ENCODE measurements at regions not wholly inside any gene's neighbourhood (a gene's known extent, or its start where the extent isn't known, plus 50 kb on each side); places are given as distances from the start of the nearest gene placed in this dataset.

DNA sequence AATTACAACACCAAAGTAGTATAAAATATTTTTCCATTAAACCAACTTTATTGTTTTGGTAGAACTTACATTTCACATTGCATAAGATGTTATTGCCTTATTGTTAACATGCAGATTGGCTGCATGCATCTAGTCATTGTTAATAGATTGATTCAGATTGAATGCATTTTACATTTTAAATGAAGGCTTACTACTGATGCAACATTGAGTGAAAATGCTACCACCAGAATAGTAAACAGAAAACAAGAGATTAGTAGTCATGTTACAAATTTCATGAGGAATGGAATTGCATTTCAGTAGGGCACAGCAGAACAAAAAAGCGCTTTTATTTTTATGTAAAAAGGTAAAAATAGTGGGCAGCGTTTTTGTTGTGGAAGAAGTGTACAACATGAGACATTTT, 298.3 kb downstream of the ARL4A start:
- Histone ChIP-seq H3K4me2 (ENCODE audit: unreplicated experiment) (no peak overlapping the region), H3K27me3 (replicated peaks; ENCODE audit: insufficient read depth) (no peaks in the 10 kb centered on the region; the same call in 1 of the 2 replicates), H3K4me3 (no peak overlapping the region), H3K36me3 (ENCODE audit: low read depth) (no peaks in the 10 kb centered on the region), H3K4me1 (ENCODE audit: insufficient read depth) (no peaks in the 10 kb centered on the region), H3K79me2 (ENCODE audit: insufficient read depth) (no peaks in the 10 kb centered on the region), H3K9ac (no peak overlapping the region), H3K9me2 (ENCODE audit: insufficient read depth) (no peaks in the 10 kb centered on the region), H3K9me3 (ENCODE audit: low read depth) (no peaks in the 10 kb centered on the region), H2AFZ (no peak overlapping the region), H3K27ac (no peak overlapping the region), H3F3A (ENCODE audit: insufficient read depth) (no peaks in the 10 kb centered on the region), H4K20me1 (ENCODE audit: insufficient read depth) (no peaks in the 10 kb centered on the region)
- no peak for DNase-seq
- 26 to 30% methylated on average over 2 of the region's 2 CpGs for WGBS, 2 experiments (ENCODE audit: low coverage in 1 of 2, low lambda C conversion rate in 2 of 2, missing lambda C conversion rate in 2 of 2)
- TF ChIP-seq EZH2phosphoT487 (IDR thresholded peaks at IDR 0.05; ENCODE audit: insufficient read depth, low read depth), result no peak
- no peak for TF ChIP-seq EZH2 (IDR thresholded peaks at IDR 0.05; ENCODE audit: insufficient read depth, poor library complexity, severe bottlenecking)
- in situ Hi-C loops (cut with MboI), result no loop called here

DNA sequence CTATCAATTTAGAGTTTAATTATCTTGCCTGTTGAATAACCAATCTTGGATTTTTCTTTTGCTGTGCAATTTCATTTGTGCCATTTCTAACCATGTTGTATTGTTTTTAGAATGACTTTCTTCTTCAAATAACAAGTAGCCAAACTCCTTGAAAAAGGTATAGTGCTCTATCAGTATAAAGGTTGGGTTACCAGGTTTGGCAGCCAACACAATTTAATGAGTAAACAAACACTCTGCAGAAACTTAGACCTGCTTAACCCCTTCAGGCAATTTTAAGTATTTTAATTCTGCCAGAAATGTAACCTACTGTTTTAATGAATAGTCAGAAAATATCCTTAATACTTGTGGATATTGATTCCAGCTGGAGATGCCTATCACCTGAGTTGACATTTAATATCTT, 299.8 kb downstream of the ARL4A start:
- H3K4me3 ChIP-seq, result no peak overlapping the region
- H3K9me2 ChIP-seq (ENCODE audit: insufficient read depth), result no peaks in the 10 kb centered on the region
- H3K79me2 ChIP-seq (ENCODE audit: insufficient read depth), result no peaks in the 10 kb centered on the region
- no peak for DNase-seq
- in situ Hi-C loops (cut with MboI), result no loop called here
- TF ChIP-seq EZH2 (IDR thresholded peaks at IDR 0.05; ENCODE audit: insufficient read depth, poor library complexity, severe bottlenecking), result no peak
- TF ChIP-seq EZH2phosphoT487 (IDR thresholded peaks at IDR 0.05; ENCODE audit: insufficient read depth, low read depth), result no peak
- no peaks in the 10 kb centered on the region for H3K9me3 ChIP-seq (ENCODE audit: low read depth)
- H3K27me3 ChIP-seq (replicated peaks; ENCODE audit: insufficient read depth), result no peaks in the 10 kb centered on the region; the same call in 1 of the 2 replicates
- H3F3A ChIP-seq (ENCODE audit: insufficient read depth), result no peaks in the 10 kb centered on the region
- no peaks in the 10 kb centered on the region for H3K36me3 ChIP-seq (ENCODE audit: low read depth)
- no peak overlapping the region for H3K9ac ChIP-seq
- no peak overlapping the region for H3K27ac ChIP-seq
- no peak overlapping the region for H3K4me2 ChIP-seq (ENCODE audit: unreplicated experiment)
- no peak overlapping the region for H2AFZ ChIP-seq
- H3K4me1 ChIP-seq (ENCODE audit: insufficient read depth), result no peaks in the 10 kb centered on the region
- H4K20me1 ChIP-seq (ENCODE audit: insufficient read depth), result no peaks in the 10 kb centered on the region

GRCh38 chr7:12990440-12990839, 303.0 kb downstream of the ARL4A start:
- no peak overlapping the region for H3K4me3 ChIP-seq
- no peaks in the 10 kb centered on the region for H3F3A ChIP-seq (ENCODE audit: insufficient read depth)
- TF ChIP-seq EZH2phosphoT487 (IDR thresholded peaks at IDR 0.05; ENCODE audit: insufficient read depth, low read depth), result no peak
- no peak for TF ChIP-seq EZH2 (IDR thresholded peaks at IDR 0.05; ENCODE audit: insufficient read depth, poor library complexity, severe bottlenecking)
- in situ Hi-C loops (cut with MboI), result no loop called here
- H3K4me1 ChIP-seq (ENCODE audit: insufficient read depth), result no peaks in the 10 kb centered on the region
- H3K27me3 ChIP-seq (replicated peaks; ENCODE audit: insufficient read depth), result no peaks in the 10 kb centered on the region
- no peaks in the 10 kb centered on the region for H3K36me3 ChIP-seq (ENCODE audit: low read depth)
- DNase-seq, result no peak
- no peaks in the 10 kb centered on the region for H3K79me2 ChIP-seq (ENCODE audit: insufficient read depth)
- H3K9ac ChIP-seq, result no peak overlapping the region
- H3K9me2 ChIP-seq (ENCODE audit: insufficient read depth), result no peaks in the 10 kb centered on the region
- H3K9me3 ChIP-seq (ENCODE audit: low read depth), result no peaks in the 10 kb centered on the region
- 77 to 82% methylated on average over 4 of the region's 4 CpGs for WGBS, 2 experiments (ENCODE audit: low coverage in 1 of 2, low lambda C conversion rate in 2 of 2, missing lambda C conversion rate in 2 of 2)
- no peaks in the 10 kb centered on the region for H4K20me1 ChIP-seq (ENCODE audit: insufficient read depth)
- no peak overlapping the region for H3K4me2 ChIP-seq (ENCODE audit: unreplicated experiment)
- no peak overlapping the region for H3K27ac ChIP-seq
- H2AFZ ChIP-seq, result no peak overlapping the region

DNA sequence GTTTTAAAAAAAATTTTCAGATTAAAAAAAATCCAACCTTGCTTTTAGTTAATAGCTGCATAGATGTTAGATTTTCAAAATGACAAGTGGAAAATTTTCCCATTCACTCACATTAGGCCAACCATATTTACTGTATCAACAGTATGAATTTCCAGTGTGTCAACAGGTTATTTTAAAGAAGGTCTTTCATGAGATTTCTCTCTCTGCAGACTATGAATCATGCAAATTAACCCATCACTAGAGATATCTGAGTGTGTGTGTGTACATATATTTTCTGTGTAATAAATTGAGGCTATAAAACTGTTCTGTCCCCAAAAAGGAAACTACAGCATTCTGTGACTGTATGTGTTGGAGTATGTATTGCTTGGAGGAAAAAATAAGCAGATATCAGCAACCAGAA, 305.6 kb downstream of the ARL4A start:
- no peaks in the 10 kb centered on the region for H4K20me1 ChIP-seq (ENCODE audit: insufficient read depth)
- in situ Hi-C loops (cut with MboI), result no loop called here
- no peak overlapping the region for H3K4me2 ChIP-seq (ENCODE audit: unreplicated experiment)
- no peaks in the 10 kb centered on the region for H3K27me3 ChIP-seq (replicated peaks; ENCODE audit: insufficient read depth)
- no peaks in the 10 kb centered on the region for H3K9me2 ChIP-seq (ENCODE audit: insufficient read depth)
- H3K9ac ChIP-seq, result no peak overlapping the region
- no peaks in the 10 kb centered on the region for H3F3A ChIP-seq (ENCODE audit: insufficient read depth)
- no peak overlapping the region for H2AFZ ChIP-seq
- no peaks in the 10 kb centered on the region for H3K9me3 ChIP-seq (ENCODE audit: low read depth)
- no peak for TF ChIP-seq EZH2phosphoT487 (IDR thresholded peaks at IDR 0.05; ENCODE audit: insufficient read depth, low read depth)
- TF ChIP-seq EZH2 (IDR thresholded peaks at IDR 0.05; ENCODE audit: insufficient read depth, poor library complexity, severe bottlenecking), result no peak
- H3K4me1 ChIP-seq (ENCODE audit: insufficient read depth), result no peaks in the 10 kb centered on the region
- no peak overlapping the region for H3K27ac ChIP-seq
- no peak for DNase-seq
- H3K79me2 ChIP-seq (ENCODE audit: insufficient read depth), result no peaks in the 10 kb centered on the region
- no peaks in the 10 kb centered on the region for H3K36me3 ChIP-seq (ENCODE audit: low read depth)
- H3K4me3 ChIP-seq, result no peak overlapping the region

DNA sequence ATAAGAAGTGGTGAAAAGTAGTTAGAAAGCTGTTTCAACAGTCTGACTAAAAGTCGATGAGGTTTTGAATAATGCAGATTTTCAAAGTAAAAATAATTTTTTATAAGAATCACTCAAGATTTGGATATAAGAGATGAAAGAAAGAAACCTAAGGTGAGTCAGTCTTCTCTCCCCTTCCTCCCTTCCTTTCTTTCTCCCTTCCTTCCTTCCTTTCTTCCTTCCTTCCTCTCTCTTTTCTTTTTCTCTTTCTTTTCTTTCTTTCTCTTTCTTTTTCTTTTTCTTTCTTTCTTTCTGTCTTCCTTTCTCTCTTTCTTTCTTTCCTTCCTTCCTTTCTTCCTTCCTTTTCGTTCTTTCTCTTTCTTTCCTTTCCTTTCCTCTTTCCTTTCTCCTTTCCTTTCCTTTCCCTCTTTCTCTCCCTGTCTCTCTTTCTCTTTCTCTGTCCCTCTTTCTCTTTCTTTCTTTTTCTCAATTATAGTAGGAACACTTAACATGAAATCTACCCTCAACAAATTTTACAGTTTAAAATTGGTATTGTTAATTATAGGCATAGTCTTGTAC, 308.6 kb downstream of the ARL4A start:
- no peaks in the 10 kb centered on the region for H3K9me2 ChIP-seq (ENCODE audit: insufficient read depth)
- no peak for DNase-seq
- H3K9me3 ChIP-seq (ENCODE audit: low read depth), result no peaks in the 10 kb centered on the region
- no peaks in the 10 kb centered on the region for H3K27me3 ChIP-seq (replicated peaks; ENCODE audit: insufficient read depth)
- in situ Hi-C loops (cut with MboI), result no loop called here
- H3K4me2 ChIP-seq (ENCODE audit: unreplicated experiment), result no peak overlapping the region
- H3F3A ChIP-seq (ENCODE audit: insufficient read depth), result no peaks in the 10 kb centered on the region
- H4K20me1 ChIP-seq (ENCODE audit: insufficient read depth), result no peaks in the 10 kb centered on the region
- H3K9ac ChIP-seq, result no peak overlapping the region
- TF ChIP-seq EZH2phosphoT487 (IDR thresholded peaks at IDR 0.05; ENCODE audit: insufficient read depth, low read depth) (no peak), EZH2 (IDR thresholded peaks at IDR 0.05; ENCODE audit: insufficient read depth, poor library complexity, severe bottlenecking) (no peak)
- H2AFZ ChIP-seq, result no peak overlapping the region
- no peaks in the 10 kb centered on the region for H3K79me2 ChIP-seq (ENCODE audit: insufficient read depth)
- no peak overlapping the region for H3K27ac ChIP-seq
- WGBS, 2 experiments (ENCODE audit: low coverage in 1 of 2, low lambda C conversion rate in 2 of 2, missing lambda C conversion rate in 2 of 2), result 54 to 64% methylated on average over 2 of the region's 2 CpGs
- H3K36me3 ChIP-seq (ENCODE audit: low read depth), result no peaks in the 10 kb centered on the region
- H3K4me3 ChIP-seq, result no peak overlapping the region
- no peaks in the 10 kb centered on the region for H3K4me1 ChIP-seq (ENCODE audit: insufficient read depth)

Data from GM23248 (cell line).